OCI-LY3 (cell line): ENCODE measurements at regions not wholly inside any gene's neighbourhood (a gene's known extent, or its start where the extent isn't known, plus 50 kb on each side); places are given as distances from the start of the nearest gene placed in this dataset.
"Not testable (repeated sequence)": the region's sequence is repeated elsewhere in the genome, so short reads cannot be mapped to it uniquely, and the experiment has no call there.

Source experiments
- EZH2phosphoT487 ChIP-seq: fragments of 200-600 bp; shearing (Covaris generic); IDR thresholded peaks from 2 replicates; pipeline ENCODE4 v1.6.1; 2018; ENCODE audit warnings: antibody characterized with exemption, mixed run types, low read depth
- TF ChIP-seq, protein P1 (sequence below): fragments of 200-600, 300-600 bp; sonication (generic); IDR thresholded peaks from 2 replicates; pipeline ENCODE4 v1.5.1; 2014; ENCODE audit warnings: antibody characterized with exemption, low read length, low read depth

DNA sequence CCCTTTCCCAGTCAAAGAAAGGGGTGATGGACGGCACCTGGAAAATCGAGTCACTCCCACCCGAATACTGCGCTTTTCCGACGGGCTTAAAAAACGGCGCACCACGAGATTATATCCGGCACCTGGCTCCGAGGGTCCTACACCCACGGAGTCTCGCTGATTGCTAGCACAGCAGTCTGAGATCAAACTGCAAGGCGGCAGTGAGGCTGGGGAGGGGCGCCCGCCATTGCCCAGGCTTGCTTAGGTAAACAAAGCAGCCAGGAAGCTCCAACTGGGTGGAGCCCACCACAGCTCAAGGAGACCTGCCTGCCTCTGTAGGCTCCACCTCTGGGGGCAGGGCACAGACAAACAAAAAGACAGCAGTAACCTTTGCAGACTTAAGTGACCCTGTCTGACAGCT lies 317.7 kb upstream of the GJE1 start:
- TF ChIP-seq, protein P1, sequence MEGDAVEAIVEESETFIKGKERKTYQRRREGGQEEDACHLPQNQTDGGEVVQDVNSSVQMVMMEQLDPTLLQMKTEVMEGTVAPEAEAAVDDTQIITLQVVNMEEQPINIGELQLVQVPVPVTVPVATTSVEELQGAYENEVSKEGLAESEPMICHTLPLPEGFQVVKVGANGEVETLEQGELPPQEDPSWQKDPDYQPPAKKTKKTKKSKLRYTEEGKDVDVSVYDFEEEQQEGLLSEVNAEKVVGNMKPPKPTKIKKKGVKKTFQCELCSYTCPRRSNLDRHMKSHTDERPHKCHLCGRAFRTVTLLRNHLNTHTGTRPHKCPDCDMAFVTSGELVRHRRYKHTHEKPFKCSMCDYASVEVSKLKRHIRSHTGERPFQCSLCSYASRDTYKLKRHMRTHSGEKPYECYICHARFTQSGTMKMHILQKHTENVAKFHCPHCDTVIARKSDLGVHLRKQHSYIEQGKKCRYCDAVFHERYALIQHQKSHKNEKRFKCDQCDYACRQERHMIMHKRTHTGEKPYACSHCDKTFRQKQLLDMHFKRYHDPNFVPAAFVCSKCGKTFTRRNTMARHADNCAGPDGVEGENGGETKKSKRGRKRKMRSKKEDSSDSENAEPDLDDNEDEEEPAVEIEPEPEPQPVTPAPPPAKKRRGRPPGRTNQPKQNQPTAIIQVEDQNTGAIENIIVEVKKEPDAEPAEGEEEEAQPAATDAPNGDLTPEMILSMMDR, result not testable (repeated sequence)
- TF ChIP-seq EZH2phosphoT487, result not testable (repeated sequence)
